ENCODE measurements at regions not wholly inside any gene's neighbourhood (a gene's known extent, or its start where the extent isn't known, plus 50 kb on each side); places are given as distances from the start of the nearest gene placed in this dataset.

GRCh38 chr5:18102733-18103132 is 468.5 kb downstream of the TAF11L14 start:
- no peak for DNase-seq (ENCODE audit: low read depth)
- in situ Hi-C loops (cut with HindIII; ENCODE audit: low pct_unique_long_range_greater_than_20kb, low sequenced_read_pairs): no loop called here

GRCh38 chr5:18105449-18105848 is 471.2 kb downstream of the TAF11L14 start:
- in situ Hi-C loops (cut with HindIII; ENCODE audit: low pct_unique_long_range_greater_than_20kb, low sequenced_read_pairs): no loop called here
- no peak for DNase-seq (ENCODE audit: low read depth)

DNA sequence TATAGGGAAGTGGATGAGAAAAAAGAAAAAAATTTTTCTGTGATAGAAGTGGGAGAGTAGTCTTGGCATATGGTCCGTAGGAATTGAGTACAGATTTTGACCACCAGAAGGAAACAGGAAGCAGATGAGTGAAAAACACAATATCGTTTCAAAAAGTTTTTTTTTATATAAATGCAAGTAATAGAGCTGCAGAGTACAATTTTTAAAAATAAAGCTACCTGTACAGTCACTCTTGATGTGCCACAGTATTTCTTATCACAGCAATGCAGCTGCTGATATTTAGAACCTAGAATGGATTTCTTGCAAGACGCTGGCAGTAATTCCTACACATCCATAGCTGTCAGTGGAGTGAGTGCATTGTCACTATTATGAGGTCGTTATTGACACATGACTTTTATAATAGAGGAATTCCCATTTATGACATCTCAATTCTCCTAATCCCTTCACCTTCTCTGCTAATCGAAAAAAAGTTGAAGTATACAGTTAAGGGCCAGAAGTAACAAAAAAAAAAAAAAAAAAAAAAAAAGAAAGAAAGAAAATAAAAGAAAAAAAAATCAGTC is 477.7 kb downstream of the TAF11L14 start:
- in situ Hi-C loops (cut with HindIII; ENCODE audit: low pct_unique_long_range_greater_than_20kb, low sequenced_read_pairs): no loop called here
- no peak for DNase-seq (ENCODE audit: low read depth)

DNA sequence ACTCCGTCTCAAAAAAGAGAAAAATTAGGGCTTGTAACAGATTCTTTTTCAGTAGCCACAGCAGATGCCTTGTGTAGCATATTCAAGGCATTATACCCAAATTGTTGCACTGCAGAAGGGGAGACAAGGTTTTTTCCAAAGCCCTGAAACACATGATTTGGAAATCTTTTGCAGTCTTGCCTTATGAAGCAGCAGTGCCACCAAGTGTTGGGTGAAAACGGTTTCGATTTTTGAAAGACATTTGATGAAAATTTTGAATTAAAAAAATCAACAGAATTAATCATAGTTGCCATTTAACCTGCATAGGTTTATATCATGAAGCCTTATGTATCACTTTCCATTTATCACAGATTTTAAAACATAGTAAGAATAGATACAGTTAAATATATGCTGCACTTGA is 479.5 kb downstream of the TAF11L14 start:
- in situ Hi-C loops (cut with HindIII; ENCODE audit: low pct_unique_long_range_greater_than_20kb, low sequenced_read_pairs): no loop called here
- no peak for DNase-seq (ENCODE audit: low read depth)

DNA sequence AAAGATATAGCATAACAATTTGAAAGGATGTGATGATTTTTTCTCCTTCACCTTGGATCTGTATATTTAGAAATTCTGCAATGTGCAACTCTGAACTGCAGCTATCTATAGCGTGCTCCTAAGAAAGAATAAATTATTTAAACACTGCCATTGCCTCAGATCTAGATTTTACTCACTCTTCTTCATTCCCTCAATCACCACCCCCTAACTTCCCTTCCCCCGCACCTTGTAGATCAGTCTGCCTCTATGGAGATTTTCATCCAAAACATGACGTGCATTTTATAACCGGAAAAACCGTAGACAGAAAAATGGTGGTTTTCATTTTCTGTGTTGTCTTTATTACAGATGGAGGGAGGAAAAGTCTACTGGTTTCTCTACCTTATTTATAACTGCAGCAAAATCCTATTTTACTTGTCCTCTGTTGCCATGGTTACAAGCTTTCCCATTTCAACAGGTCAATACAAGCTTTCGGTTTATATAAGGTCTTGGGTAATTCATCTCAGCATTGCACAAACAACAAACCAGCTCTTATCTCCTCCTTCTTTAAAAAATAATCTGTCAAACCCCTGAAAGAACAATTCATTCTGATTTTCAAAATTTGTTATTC is 480.0 kb downstream of the TAF11L14 start:
- DNase-seq (ENCODE audit: low read depth): no peak
- in situ Hi-C loops (cut with HindIII; ENCODE audit: low pct_unique_long_range_greater_than_20kb, low sequenced_read_pairs): no loop called here

GRCh38 chr5:18117968-18118367 is 483.7 kb downstream of the TAF11L14 start:
- DNase-seq (ENCODE audit: low read depth): no peak
- in situ Hi-C loops (cut with HindIII; ENCODE audit: low pct_unique_long_range_greater_than_20kb, low sequenced_read_pairs): no loop called here

DNA sequence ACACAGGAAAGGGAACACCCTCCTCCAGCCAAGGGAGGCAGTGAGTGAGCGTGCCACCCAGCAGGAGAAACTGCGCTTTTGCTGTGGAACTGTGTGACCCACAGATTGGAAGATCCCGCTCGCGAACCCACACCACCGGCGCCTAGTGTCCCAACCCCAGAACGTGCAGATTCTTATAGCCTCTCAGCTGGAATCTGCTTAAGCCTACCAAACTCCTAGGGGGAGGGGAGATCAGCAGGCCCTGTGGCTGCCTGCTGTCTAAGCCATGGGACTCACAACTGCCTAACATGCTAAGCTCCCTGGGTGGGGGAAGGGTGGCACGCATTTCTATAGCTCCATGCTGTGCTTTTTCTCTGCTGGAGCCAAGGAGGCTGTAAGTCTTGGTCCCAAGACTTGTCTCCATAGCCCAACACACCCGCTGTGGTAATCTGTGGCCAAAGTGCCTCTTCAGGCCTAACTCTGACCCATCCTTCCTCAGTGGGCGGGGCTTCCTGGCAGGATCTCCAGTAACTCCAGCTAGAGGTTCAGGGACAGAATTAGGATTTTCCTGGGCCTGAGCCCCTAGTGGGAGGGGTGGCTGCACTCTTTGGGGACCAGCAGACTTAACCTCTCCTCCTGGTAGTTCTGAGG is 485.0 kb downstream of the TAF11L14 start:
- in situ Hi-C loops (cut with HindIII; ENCODE audit: low pct_unique_long_range_greater_than_20kb, low sequenced_read_pairs): no loop called here
- no peak for DNase-seq (ENCODE audit: low read depth)

DNA sequence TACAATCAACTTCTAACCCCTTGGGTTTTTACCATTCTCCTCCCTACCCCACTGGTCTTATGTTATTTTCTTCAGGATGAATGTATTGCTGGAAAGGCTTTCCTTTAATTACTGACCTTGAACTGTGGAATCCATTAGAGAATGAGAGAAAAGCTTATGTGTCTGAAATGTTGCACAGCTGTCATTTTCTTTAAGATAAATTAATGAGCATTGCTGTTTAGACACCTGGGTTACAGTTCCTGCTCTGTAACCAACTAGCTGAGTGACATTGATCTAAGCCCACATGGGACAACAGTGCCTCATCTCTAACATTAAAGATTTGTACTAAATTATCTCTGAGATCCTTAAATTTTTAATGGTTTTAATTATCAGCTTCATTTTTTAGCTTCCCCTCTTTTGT is 507.0 kb downstream of the TAF11L14 start:
- no peak for DNase-seq (ENCODE audit: low read depth)
- in situ Hi-C loops (cut with HindIII; ENCODE audit: low pct_unique_long_range_greater_than_20kb, low sequenced_read_pairs): no loop called here

GRCh38 chr5:18142831-18143230 is 508.6 kb downstream of the TAF11L14 start:
- in situ Hi-C loops (cut with HindIII; ENCODE audit: low pct_unique_long_range_greater_than_20kb, low sequenced_read_pairs): no loop called here
- DNase-seq (ENCODE audit: low read depth): no peak

GRCh38 chr5:18152671-18153070 is 518.4 kb downstream of the TAF11L14 start:
- in situ Hi-C loops (cut with HindIII; ENCODE audit: low pct_unique_long_range_greater_than_20kb, low sequenced_read_pairs): no loop called here
- no peak for DNase-seq (ENCODE audit: low read depth)

DNA sequence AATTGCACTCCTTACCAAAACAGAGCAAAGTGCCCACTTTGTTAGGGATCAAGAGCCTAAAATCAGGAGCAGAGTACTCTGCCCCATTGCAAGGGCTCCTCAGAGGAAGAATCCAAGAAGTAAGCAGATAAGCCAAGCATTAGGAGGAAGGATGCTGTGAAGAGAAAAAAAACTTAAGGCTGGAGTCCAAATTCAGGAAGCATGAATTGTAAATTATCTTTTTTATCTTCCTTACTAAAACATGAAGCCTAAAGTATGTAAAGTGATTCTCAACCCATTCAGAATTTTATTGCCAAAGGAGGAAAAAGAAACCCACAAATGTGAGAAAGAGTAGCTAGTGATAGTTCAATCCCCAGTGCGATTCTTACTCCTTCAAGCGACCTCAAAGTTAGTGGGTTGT is 523.9 kb downstream of the TAF11L14 start:
- no peak for DNase-seq (ENCODE audit: low read depth)
- in situ Hi-C loops (cut with HindIII; ENCODE audit: low pct_unique_long_range_greater_than_20kb, low sequenced_read_pairs): no loop called here

GRCh38 chr5:18159331-18159730 is 525.1 kb downstream of the TAF11L14 start:
- DNase-seq (ENCODE audit: low read depth): no peak
- in situ Hi-C loops (cut with HindIII; ENCODE audit: low pct_unique_long_range_greater_than_20kb, low sequenced_read_pairs): no loop called here

- no peak for DNase-seq (ENCODE audit: low read depth)
- in situ Hi-C loops (cut with HindIII; ENCODE audit: low pct_unique_long_range_greater_than_20kb, low sequenced_read_pairs): no loop called here
Observed at GRCh38 chr5:18171684-18172083, 537.4 kb downstream of the TAF11L14 start.

DNA sequence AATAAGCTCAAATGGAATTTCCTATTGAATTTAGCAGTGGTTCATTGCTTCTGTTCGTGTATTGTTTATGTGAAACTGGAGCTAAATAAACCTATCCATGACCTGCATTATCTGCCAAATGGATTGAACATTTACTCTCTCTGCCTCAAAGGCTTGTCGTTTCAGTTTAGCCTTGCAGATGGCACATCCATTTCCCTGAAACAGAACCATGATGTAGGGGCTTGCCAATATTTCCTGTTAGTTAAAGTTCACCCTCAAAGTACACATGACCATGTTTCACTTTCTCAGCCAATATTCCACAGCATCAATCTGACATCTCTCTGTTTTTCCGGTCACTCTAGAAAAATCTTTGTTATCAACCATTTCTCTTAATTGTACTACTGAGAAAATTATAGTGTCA is 545.3 kb downstream of the TAF11L14 start:
- DNase-seq (ENCODE audit: low read depth): no peak
- in situ Hi-C loops (cut with HindIII; ENCODE audit: low pct_unique_long_range_greater_than_20kb, low sequenced_read_pairs): no loop called here

DNA sequence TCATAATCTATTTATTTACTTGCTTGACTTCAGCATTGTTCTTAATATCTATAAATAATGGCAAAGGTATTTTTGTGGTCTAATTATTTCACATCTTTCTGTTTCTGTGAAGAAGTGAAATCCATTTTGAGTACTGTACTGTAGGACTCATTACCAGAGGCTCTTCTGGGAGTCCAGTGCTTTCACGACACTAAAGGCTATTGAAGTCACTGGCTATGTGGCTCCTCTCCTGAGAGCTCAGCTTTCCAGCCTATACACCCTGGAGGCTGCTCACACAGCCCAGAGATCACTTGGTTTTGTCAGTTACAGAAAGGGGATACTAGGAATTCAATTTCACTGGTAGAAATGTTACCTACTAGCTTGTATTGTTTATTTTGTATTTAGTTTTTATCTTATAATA is 547.3 kb downstream of the TAF11L14 start:
- in situ Hi-C loops (cut with HindIII; ENCODE audit: low pct_unique_long_range_greater_than_20kb, low sequenced_read_pairs): no loop called here
- DNase-seq (ENCODE audit: low read depth): no peak

DNA sequence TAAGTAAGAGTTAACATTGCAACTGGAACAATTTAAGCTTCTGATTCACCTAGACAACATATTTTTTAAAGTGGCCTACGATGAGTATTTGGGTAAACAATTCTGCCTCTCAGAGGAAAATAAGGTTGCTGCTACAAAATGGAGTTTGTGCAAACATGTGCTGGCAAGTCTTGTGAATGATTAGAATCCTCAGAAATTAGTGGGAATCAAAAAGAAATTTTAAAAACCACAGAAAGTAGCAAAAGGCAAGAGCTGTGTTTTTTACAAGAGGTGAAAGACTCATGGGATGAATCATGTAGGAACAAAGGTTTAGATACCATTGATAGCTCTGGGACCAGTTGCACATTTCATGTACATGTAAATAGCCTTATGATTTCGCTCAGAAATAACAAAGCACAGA is 561.6 kb downstream of the TAF11L14 start:
- in situ Hi-C loops (cut with HindIII; ENCODE audit: low pct_unique_long_range_greater_than_20kb, low sequenced_read_pairs): no loop called here
- DNase-seq (ENCODE audit: low read depth): no peak

DNA sequence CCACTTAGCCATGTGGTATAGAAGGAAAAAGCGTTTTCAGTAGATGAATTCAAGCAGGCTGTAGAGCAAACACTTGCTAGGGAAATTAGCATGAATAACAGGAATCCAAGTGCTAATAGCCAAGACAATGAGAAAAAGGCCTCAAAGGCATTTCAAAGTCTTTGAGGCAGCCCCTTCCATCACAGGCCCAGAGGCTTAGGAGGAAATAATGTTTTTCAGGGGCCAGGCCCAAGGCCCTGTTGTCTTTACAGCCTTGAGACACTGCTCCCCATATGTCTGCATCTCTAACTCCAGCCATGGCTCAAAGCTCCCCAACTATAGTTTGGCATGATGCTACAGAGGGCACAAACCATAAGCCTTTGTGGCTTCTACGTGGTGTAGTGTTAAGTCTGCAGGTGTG is 563.5 kb downstream of the TAF11L14 start:
- in situ Hi-C loops (cut with HindIII; ENCODE audit: low pct_unique_long_range_greater_than_20kb, low sequenced_read_pairs): no loop called here
- DNase-seq (ENCODE audit: low read depth): no peak

GRCh38 chr5:18202164-18202563 is 567.9 kb downstream of the TAF11L14 start:
- no peak for DNase-seq (ENCODE audit: low read depth)
- in situ Hi-C loops (cut with HindIII; ENCODE audit: low pct_unique_long_range_greater_than_20kb, low sequenced_read_pairs): no loop called here

GRCh38 chr5:18203296-18203695 is 569.0 kb downstream of the TAF11L14 start:
- in situ Hi-C loops (cut with HindIII; ENCODE audit: low pct_unique_long_range_greater_than_20kb, low sequenced_read_pairs): no loop called here
- DNase-seq (ENCODE audit: low read depth): no peak

GRCh38 chr5:18213666-18214065 is 579.4 kb downstream of the TAF11L14 start:
- DNase-seq (ENCODE audit: low read depth): no peak
- in situ Hi-C loops (cut with HindIII; ENCODE audit: low pct_unique_long_range_greater_than_20kb, low sequenced_read_pairs): no loop called here

Data from Caki2 (cell line).